ENCODE measurements at regions not wholly inside any gene's neighbourhood (a gene's known extent, or its start where the extent isn't known, plus 50 kb on each side); places are given as distances from the start of the nearest gene placed in this dataset.
A peak's percentile ranks its signal among the peaks of the same experiment; 100 is the strongest.
"Not testable (repeated sequence)": the region's sequence is repeated elsewhere in the genome, so short reads cannot be mapped to it uniquely, and the experiment has no call there.

GRCh38 chr10:2920637-2921036, 146.7 kb upstream of the PFKP start:
- DNase-seq (ENCODE audit: low spot score), result no peak

- DNase-seq (ENCODE audit: low spot score), result no peak
Measured at GRCh38 chr10:2920168-2920567, 147.2 kb upstream of the PFKP start.

- no peak for DNase-seq (ENCODE audit: low spot score)
Measured at GRCh38 chr10:2919016-2919415, 148.3 kb upstream of the PFKP start.

- DNase-seq (ENCODE audit: low spot score), result no peak
Measured at GRCh38 chr10:2918489-2918888, 148.9 kb upstream of the PFKP start.

GRCh38 chr10:2917926-2918325, 149.4 kb upstream of the PFKP start:
- DNase-seq (ENCODE audit: low spot score), result no peak

GRCh38 chr10:2915412-2915811, 151.9 kb upstream of the PFKP start:
- DNase-seq (ENCODE audit: low spot score), result no peak

- DNase-seq (ENCODE audit: low spot score), result no peak
Measured at GRCh38 chr10:2914741-2915140, 152.6 kb upstream of the PFKP start.

GRCh38 chr10:2913474-2913873, 153.9 kb upstream of the PFKP start:
- no peak for DNase-seq (ENCODE audit: low spot score)

GRCh38 chr10:2910656-2911055, 156.7 kb upstream of the PFKP start:
- no peak for DNase-seq (ENCODE audit: low spot score)

GRCh38 chr10:2909921-2910320, 157.4 kb upstream of the PFKP start:
- DNase-seq (ENCODE audit: low spot score), result no peak

GRCh38 chr10:2908851-2909630, 158.3 kb upstream of the PFKP start:
- no peak for DNase-seq (ENCODE audit: low spot score)

- DNase-seq (ENCODE audit: low spot score), result no peak
Measured at GRCh38 chr10:2906974-2907373, 160.4 kb upstream of the PFKP start.

GRCh38 chr10:2905851-2906250, 161.5 kb upstream of the PFKP start:
- no peak for DNase-seq (ENCODE audit: low spot score)

GRCh38 chr10:2900530-2900929, 166.8 kb upstream of the PFKP start:
- DNase-seq (ENCODE audit: low spot score), result no peak

GRCh38 chr10:2899246-2899951, 167.9 kb upstream of the PFKP start:
- no peak for DNase-seq (ENCODE audit: low spot score)

GRCh38 chr10:2898509-2898860, 168.9 kb upstream of the PFKP start:
- DNase-seq (ENCODE audit: low spot score), result no peak

GRCh38 chr10:2897619-2898508, 169.5 kb upstream of the PFKP start:
- no peak for DNase-seq (ENCODE audit: low spot score)

- DNase-seq (ENCODE audit: low spot score), result not testable (repeated sequence)
Measured at GRCh38 chr10:2896334-2896733, 171.0 kb upstream of the PFKP start.

- peak; percentile 8 for DNase-seq (ENCODE audit: low spot score)
Measured at GRCh38 chr10:2895594-2896196, 171.7 kb upstream of the PFKP start.

GRCh38 chr10:2893991-2894390, 173.4 kb upstream of the PFKP start:
- DNase-seq (ENCODE audit: low spot score), result no peak

GRCh38 chr10:2893158-2893845, 174.0 kb upstream of the PFKP start:
- DNase-seq (ENCODE audit: low spot score), result no peak

GRCh38 chr10:2891770-2892124, 175.6 kb upstream of the PFKP start:
- no peak for DNase-seq (ENCODE audit: low spot score)
